PC-3 (cell line): ENCODE measurements at regions not wholly inside any gene's neighbourhood (a gene's known extent, or its start where the extent isn't known, plus 50 kb on each side); places are given as distances from the start of the nearest gene placed in this dataset.
"Not testable (repeated sequence)": the region's sequence is repeated elsewhere in the genome, so short reads cannot be mapped to it uniquely, and the experiment has no call there.

Experiments used
- EZH2 ChIP-seq: fragments of 300-600 bp; sonication (generic); IDR thresholded peaks from one replicate; pipeline ENCODE4 v1.6.1; 2017; ENCODE audit warnings: antibody characterized with exemption, mild to moderate bottlenecking, low read length; ENCODE audit not compliant: unreplicated experiment
- EZH2phosphoT487 ChIP-seq: fragments of 300-600 bp; sonication (generic); IDR thresholded peaks from 2 replicates; pipeline ENCODE4 v1.6.1; 2018; ENCODE audit warnings: mild to moderate bottlenecking, antibody characterized with exemption, low read length, borderline replicate concordance
- TF ChIP-seq, protein P1 (sequence below): fragments of 300-600 bp; sonication (generic); conservative IDR thresholded peaks from 2 replicates; pipeline ENCODE4 v1.5.1; 2017; ENCODE audit warnings: antibody characterized with exemption, low read depth, mild to moderate bottlenecking, low read length

GRCh38 chr17:22226932-22227331 lies 534.6 kb downstream of the KCNJ18 start:
- not testable (repeated sequence) for TF ChIP-seq EZH2, EZH2phosphoT487
- TF ChIP-seq, protein P1, sequence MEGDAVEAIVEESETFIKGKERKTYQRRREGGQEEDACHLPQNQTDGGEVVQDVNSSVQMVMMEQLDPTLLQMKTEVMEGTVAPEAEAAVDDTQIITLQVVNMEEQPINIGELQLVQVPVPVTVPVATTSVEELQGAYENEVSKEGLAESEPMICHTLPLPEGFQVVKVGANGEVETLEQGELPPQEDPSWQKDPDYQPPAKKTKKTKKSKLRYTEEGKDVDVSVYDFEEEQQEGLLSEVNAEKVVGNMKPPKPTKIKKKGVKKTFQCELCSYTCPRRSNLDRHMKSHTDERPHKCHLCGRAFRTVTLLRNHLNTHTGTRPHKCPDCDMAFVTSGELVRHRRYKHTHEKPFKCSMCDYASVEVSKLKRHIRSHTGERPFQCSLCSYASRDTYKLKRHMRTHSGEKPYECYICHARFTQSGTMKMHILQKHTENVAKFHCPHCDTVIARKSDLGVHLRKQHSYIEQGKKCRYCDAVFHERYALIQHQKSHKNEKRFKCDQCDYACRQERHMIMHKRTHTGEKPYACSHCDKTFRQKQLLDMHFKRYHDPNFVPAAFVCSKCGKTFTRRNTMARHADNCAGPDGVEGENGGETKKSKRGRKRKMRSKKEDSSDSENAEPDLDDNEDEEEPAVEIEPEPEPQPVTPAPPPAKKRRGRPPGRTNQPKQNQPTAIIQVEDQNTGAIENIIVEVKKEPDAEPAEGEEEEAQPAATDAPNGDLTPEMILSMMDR: not testable (repeated sequence)
